ENCODE measurements at regions not wholly inside any gene's neighbourhood (a gene's known extent, or its start where the extent isn't known, plus 50 kb on each side); places are given as distances from the start of the nearest gene placed in this dataset.

- TF ChIP-seq CTCF (IDR thresholded peaks at IDR 0.05) = no peak
- TF ChIP-seq POLR2A (IDR thresholded peaks at IDR 0.05) = no peak
Measured at GRCh38 chr7:45435846-45436245, 138.3 kb upstream of the ADCY1 start.

All from uterus (tissue), 2 donors.